ENCODE measurements at regions not wholly inside any gene's neighbourhood (a gene's known extent, or its start where the extent isn't known, plus 50 kb on each side); places are given as distances from the start of the nearest gene placed in this dataset.
"Not testable (repeated sequence)": the region's sequence is repeated elsewhere in the genome, so short reads cannot be mapped to it uniquely, and the experiment has no call there.

DNA sequence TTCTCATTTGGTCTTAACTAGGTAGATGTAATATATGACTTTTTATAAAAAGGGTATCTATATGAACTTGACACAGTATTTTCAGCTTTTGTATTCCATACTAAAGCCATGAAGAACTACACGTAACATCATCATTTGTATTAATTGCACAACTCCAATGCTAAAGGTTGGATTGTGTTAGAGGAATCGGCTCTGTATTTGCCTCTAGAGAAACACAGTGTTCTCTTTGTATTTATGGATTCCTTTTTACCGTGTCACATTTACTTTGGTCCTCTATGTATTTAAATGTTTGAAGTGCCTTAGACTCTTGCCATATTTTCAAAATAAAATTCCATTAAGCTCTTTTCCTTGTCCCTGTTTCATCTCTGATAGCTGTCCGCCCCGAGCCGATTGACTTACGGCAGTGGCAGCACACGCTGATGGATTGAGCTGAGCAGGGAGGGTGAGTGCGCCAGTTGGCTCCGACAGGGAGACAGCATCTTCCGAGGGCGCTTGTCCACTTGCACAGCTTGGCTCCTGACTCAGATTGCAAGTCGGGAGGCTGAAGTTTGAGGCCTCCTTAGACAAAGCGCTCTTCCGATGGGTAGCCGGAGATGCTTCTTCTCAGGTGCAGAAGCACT lies 95.6 kb upstream of the DMRT1 start:
- no peak for DNase-seq (ENCODE audit: low read depth)

- DNase-seq (ENCODE audit: low read depth) = no peak
Measured at GRCh38 chr9:746661-747434, 94.6 kb upstream of the DMRT1 start.

- DNase-seq (ENCODE audit: low read depth) = no peak
Measured at GRCh38 chr9:747567-747966, 93.9 kb upstream of the DMRT1 start.

GRCh38 chr9:748861-749497 lies 92.5 kb upstream of the DMRT1 start:
- no peak for DNase-seq (ENCODE audit: low read depth)

DNA sequence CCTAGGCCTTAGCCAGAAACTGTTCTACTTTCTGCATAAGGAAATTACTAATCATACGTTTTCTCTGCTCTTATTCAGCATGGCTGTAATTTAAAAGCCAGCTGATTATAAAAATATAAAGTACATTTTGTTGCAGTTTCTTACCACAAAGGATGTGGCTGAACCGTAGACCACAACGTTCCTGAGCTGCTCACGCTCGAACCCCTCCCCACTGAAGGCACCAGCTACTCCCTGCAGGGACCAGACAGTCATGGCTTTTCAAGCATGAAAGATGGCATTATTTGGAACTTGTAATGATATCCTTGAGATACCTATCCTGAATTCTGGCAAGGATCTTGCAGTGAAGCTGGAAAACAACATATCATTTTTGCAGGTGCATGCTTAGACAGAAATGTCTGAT lies 91.8 kb upstream of the DMRT1 start:
- no peak for DNase-seq (ENCODE audit: low read depth)

DNA sequence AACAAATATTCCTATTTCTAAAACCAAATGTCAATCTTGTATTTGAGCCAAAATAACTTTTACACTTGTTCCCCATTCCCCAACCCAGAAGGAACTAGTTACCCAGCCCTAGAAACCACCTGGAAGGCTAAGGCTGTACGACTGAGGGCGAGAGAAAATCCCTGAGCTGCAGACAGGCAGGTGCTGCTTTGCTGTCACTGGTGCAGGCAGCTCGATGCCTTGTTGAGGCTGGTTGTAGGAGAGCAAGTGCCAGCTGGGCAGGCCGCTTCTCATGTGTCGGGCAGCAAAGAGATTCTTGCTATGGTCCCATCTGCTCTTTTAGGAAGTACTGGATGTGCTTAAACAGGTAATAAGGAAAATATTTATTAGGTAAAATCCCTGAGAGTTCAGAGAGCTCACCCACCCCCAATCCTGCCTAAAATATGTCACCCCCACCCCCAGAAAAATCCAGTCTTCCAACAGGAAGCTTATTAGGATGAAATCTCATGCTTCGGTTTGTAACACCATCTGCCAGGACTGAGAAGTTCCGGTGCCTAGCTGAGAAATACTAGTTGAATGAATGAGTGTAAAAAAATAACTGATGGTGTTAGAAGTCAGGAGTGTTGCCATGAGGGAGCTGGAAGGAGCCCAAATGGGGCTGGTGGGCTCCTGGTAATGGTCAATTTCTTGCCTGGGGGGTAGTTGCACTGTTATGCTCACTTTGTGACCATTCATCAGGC lies 91.1 kb upstream of the DMRT1 start:
- DNase-seq (ENCODE audit: low read depth) = no peak

- DNase-seq (ENCODE audit: low read depth) = no peak
Measured at GRCh38 chr9:751137-752051, 90.1 kb upstream of the DMRT1 start.

- no peak for DNase-seq (ENCODE audit: low read depth)
Measured at GRCh38 chr9:752201-752600, 89.3 kb upstream of the DMRT1 start.

- DNase-seq (ENCODE audit: low read depth) = no peak
Measured at GRCh38 chr9:752681-753200, 88.8 kb upstream of the DMRT1 start.

- not testable (repeated sequence) for DNase-seq (ENCODE audit: low read depth)
Measured at GRCh38 chr9:753734-754133, 87.8 kb upstream of the DMRT1 start.

DNA sequence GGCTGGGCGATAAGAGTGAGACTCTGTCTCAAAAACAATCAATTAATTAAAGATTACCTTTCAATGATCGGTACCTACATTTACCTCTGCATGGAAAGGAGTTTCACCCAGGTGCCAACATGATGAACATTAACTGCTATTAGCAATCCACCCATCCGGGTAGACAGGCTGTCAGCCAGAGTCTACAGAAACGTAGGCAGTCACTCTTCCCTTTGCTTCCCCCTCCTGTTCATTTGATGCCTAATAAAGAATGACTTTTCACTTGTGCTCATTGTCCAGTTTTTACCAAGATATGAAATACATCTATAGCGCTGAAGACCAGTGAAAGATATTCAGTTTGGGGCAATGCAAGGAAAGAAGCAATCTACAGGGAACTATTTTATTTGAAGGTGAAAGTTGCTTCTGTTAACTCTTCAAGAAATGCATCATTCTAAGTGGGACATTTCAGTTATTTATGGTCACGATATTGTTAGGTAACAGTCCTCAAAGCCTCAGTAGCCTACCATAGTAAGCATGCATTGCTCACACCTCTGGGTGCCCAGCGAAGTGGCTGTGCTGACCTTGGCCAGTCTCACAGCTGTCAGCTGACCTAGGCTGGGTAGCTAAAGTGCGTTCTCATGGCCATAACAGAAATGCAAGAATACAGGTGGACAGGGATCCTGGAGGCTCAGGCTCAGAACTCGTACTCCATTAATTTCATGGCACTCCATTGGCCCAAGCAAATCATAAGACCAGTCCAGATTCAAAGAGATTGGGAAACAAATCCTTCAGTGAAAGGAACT lies 87.2 kb upstream of the DMRT1 start:
- DNase-seq (ENCODE audit: low read depth) = no peak

DNA sequence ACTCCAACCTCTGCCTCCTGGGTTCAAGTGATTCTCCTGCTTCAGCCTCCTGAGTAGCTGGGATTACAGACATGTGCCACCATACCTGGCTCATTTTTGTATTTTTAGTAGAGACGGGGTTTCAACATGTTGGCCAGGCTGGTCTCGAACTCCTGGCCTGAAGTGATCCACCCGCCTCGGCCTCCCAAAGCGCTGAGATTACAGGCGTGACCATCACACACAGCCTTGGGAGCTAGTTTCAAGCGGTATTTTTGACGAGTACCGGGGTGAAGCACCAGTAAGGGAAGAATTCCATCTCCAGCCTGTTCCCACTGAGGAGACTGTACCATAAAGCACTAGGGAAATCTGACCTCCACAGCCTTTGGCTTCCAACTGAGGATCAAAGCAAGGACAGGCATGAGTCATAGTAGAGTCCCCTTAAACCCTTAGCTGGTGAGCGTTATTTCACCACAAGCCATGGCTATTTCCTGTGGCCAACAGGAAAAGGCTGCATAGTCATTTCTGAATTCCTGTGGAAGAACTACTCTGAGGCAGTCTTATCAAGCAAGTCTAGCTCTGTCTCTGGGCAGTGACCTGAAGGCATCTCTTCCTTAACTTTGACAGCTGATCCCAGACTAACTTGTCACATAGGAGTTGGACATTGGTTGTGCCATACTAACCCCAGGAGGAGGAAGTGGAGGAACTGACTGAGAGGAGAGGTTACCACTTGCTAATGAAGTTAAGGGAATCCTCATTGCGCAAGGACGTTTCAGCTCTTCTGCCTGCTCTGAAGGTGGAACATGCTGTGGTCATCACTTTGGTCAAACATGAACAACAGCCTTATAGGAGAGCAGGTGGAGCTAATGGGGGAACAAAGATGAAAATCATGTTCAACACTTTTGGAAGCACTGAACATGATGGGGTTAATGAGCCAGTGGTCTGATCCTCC lies 85.8 kb upstream of the DMRT1 start:
- no peak for DNase-seq (ENCODE audit: low read depth)

- no peak for DNase-seq (ENCODE audit: low read depth)
Measured at GRCh38 chr9:757246-757881, 84.1 kb upstream of the DMRT1 start.

DNA sequence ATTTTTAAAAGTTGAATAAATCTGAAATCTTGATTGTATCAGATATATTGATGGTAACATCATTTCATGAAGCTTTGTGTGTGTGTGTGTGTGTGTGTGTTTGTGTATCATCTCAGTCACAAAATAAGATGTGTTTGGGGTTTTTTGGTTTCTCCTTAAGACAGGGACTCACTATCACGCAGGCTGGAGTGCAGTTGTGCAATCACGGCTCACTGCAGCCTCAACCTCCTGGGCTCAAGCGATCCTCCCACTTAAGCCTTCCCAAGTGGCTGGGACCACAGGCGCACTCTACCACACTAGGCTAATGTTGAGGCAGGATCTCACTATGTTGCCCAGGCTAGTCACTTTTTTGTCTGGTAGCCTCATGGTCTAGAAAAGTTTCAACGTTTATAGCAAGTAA lies 83.4 kb upstream of the DMRT1 start:
- no peak for DNase-seq (ENCODE audit: low read depth)

GRCh38 chr9:759541-759940 lies 82.0 kb upstream of the DMRT1 start:
- no peak for DNase-seq (ENCODE audit: low read depth)

GRCh38 chr9:759983-760736 lies 81.3 kb upstream of the DMRT1 start:
- DNase-seq (ENCODE audit: low read depth) = no peak

GRCh38 chr9:761176-761792 lies 80.2 kb upstream of the DMRT1 start:
- no peak for DNase-seq (ENCODE audit: low read depth)
